ENCODE measurements at regions not wholly inside any gene's neighbourhood (a gene's known extent, or its start where the extent isn't known, plus 50 kb on each side); places are given as distances from the start of the nearest gene placed in this dataset.

GRCh38 chr5:97455996-97456395, 272.9 kb upstream of the RIOK2 start:
- Histone ChIP-seq H3K36me3 (ENCODE audit: control insufficient read depth in 3 of 3, insufficient read depth in 3 of 3, low read length in 3 of 3) (no peaks in the 10 kb centered on the region), H3K9ac (ENCODE audit: low read depth in 1 of 3, low read length in 3 of 3) (no peak overlapping the region), H3K4me3 (ENCODE audit: low read length in 3 of 3) (no peak overlapping the region), H3K27me3 (ENCODE audit: control insufficient read depth in 3 of 3, insufficient read depth in 3 of 3, low read length in 3 of 3) (no peaks in the 10 kb centered on the region), H3K9me3 (ENCODE audit: control insufficient read depth in 3 of 3, low read length in 3 of 3) (no peaks in the 10 kb centered on the region), H3K4me1 (ENCODE audit: control insufficient read depth in 3 of 3, insufficient read depth in 3 of 3, low read length in 3 of 3) (no peaks in the 10 kb centered on the region), H3K27ac (ENCODE audit: low read depth, low read length) (no peak overlapping the region)

DNA sequence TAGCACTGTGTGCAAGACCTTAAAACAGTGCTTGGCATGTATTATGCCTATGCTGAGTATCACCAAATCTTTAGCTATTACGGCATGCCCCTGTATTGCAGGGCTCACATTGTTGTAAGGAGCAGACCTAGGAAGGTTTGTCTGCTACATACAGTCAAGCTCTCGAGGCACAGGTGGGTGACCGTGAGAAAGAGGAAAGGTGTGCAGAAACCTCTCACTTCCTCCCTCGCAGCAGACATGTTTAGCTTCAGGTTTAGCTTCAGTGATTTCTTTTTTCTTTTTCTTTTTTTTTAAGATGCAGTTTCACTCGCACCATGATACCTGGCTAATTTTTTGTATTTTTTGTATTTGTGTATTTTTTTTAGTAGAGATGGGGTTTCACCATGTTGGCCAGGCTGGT, 275.8 kb upstream of the RIOK2 start:
- H3K4me1 ChIP-seq (ENCODE audit: control insufficient read depth in 3 of 3, insufficient read depth in 3 of 3, low read length in 3 of 3): no peaks in the 10 kb centered on the region
- H3K36me3 ChIP-seq (ENCODE audit: control insufficient read depth in 3 of 3, insufficient read depth in 3 of 3, low read length in 3 of 3): no peaks in the 10 kb centered on the region
- no peak overlapping the region for H3K9ac ChIP-seq (ENCODE audit: low read depth in 1 of 3, low read length in 3 of 3)
- H3K27me3 ChIP-seq (ENCODE audit: control insufficient read depth in 3 of 3, insufficient read depth in 3 of 3, low read length in 3 of 3): no peaks in the 10 kb centered on the region
- H3K9me3 ChIP-seq (ENCODE audit: control insufficient read depth in 3 of 3, low read length in 3 of 3): no peaks in the 10 kb centered on the region
- no peak overlapping the region for H3K27ac ChIP-seq (ENCODE audit: low read depth, low read length)
- H3K4me3 ChIP-seq (ENCODE audit: low read length in 3 of 3): no peak overlapping the region

- no peak overlapping the region for H3K4me3 ChIP-seq (ENCODE audit: low read length in 3 of 3)
- no peak overlapping the region for H3K9ac ChIP-seq (ENCODE audit: low read depth in 1 of 3, low read length in 3 of 3)
- no peaks in the 10 kb centered on the region for H3K4me1 ChIP-seq (ENCODE audit: control insufficient read depth in 3 of 3, insufficient read depth in 3 of 3, low read length in 3 of 3)
- H3K27me3 ChIP-seq (ENCODE audit: control insufficient read depth in 3 of 3, insufficient read depth in 3 of 3, low read length in 3 of 3): no peaks in the 10 kb centered on the region
- no peaks in the 10 kb centered on the region for H3K36me3 ChIP-seq (ENCODE audit: control insufficient read depth in 3 of 3, insufficient read depth in 3 of 3, low read length in 3 of 3)
- no peak overlapping the region for H3K27ac ChIP-seq (ENCODE audit: low read depth, low read length)
- H3K9me3 ChIP-seq (ENCODE audit: control insufficient read depth in 3 of 3, low read length in 3 of 3): peaks cover 0 to 6% (median 0%) of the 10 kb centered on the region in 3 donors
Measured at GRCh38 chr5:97471951-97472350, 288.9 kb upstream of the RIOK2 start.

- Histone ChIP-seq H3K27me3 (ENCODE audit: control insufficient read depth in 3 of 3, insufficient read depth in 3 of 3, low read length in 3 of 3) (no peaks in the 10 kb centered on the region), H3K27ac (ENCODE audit: low read depth, low read length) (no peak overlapping the region), H3K4me3 (ENCODE audit: low read length in 3 of 3) (no peak overlapping the region), H3K4me1 (ENCODE audit: control insufficient read depth in 3 of 3, insufficient read depth in 3 of 3, low read length in 3 of 3) (no peaks in the 10 kb centered on the region), H3K9me3 (ENCODE audit: control insufficient read depth in 3 of 3, low read length in 3 of 3) (no peaks in the 10 kb centered on the region), H3K9ac (ENCODE audit: low read depth in 1 of 3, low read length in 3 of 3) (no peak overlapping the region), H3K36me3 (ENCODE audit: control insufficient read depth in 3 of 3, insufficient read depth in 3 of 3, low read length in 3 of 3) (no peaks in the 10 kb centered on the region)
Measured at GRCh38 chr5:97475847-97476246, 292.8 kb upstream of the RIOK2 start.

DNA sequence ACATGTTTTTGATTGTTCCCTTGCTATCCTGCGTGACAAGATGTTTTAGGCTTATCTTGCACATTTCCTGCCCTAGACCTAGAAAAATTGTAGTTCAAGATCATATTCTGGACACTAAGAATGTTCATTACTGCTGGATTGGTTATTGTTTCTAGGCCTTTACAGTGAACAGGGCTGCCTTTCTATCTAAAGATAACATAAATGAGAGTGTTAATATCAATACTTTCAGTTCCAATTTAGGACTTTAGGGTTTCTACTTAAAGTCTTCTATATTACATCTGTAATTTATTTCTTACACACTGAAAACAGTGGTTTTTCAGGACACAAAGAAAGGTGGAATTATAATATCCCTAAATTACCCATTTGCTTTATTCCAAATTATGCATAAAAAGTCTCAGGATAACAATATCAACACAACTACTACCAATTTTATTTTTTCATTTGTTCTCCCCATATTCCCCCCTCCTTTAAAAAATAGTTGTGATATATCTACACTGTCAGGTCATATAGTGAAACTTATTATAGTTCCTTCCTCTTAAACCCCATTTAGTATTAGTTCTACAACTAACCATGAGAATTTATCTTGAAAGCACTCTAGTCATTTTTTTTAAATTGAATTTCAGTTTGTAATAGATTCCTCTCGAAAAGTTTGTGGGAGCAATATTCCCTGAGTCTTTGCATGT, 293.9 kb upstream of the RIOK2 start:
- Histone ChIP-seq H3K4me3 (ENCODE audit: low read length in 3 of 3) (no peak overlapping the region), H3K9me3 (ENCODE audit: control insufficient read depth in 3 of 3, low read length in 3 of 3) (no peaks in the 10 kb centered on the region), H3K27me3 (ENCODE audit: control insufficient read depth in 3 of 3, insufficient read depth in 3 of 3, low read length in 3 of 3) (no peaks in the 10 kb centered on the region), H3K27ac (ENCODE audit: low read depth, low read length) (no peak overlapping the region), H3K4me1 (ENCODE audit: control insufficient read depth in 3 of 3, insufficient read depth in 3 of 3, low read length in 3 of 3) (no peaks in the 10 kb centered on the region), H3K9ac (ENCODE audit: low read depth in 1 of 3, low read length in 3 of 3) (no peak overlapping the region), H3K36me3 (ENCODE audit: control insufficient read depth in 3 of 3, insufficient read depth in 3 of 3, low read length in 3 of 3) (no peaks in the 10 kb centered on the region)

- Histone ChIP-seq H3K27me3 (ENCODE audit: control insufficient read depth in 3 of 3, insufficient read depth in 3 of 3, low read length in 3 of 3) (no peaks in the 10 kb centered on the region), H3K27ac (ENCODE audit: low read depth, low read length) (no peak overlapping the region), H3K9ac (ENCODE audit: low read depth in 1 of 3, low read length in 3 of 3) (no peak overlapping the region), H3K4me3 (ENCODE audit: low read length in 3 of 3) (no peak overlapping the region), H3K36me3 (ENCODE audit: control insufficient read depth in 3 of 3, insufficient read depth in 3 of 3, low read length in 3 of 3) (no peaks in the 10 kb centered on the region), H3K9me3 (ENCODE audit: control insufficient read depth in 3 of 3, low read length in 3 of 3) (no peaks in the 10 kb centered on the region), H3K4me1 (ENCODE audit: control insufficient read depth in 3 of 3, insufficient read depth in 3 of 3, low read length in 3 of 3) (no peaks in the 10 kb centered on the region)
Measured at GRCh38 chr5:97478483-97478882, 295.4 kb upstream of the RIOK2 start.

GRCh38 chr5:97480313-97480712, 297.3 kb upstream of the RIOK2 start:
- Histone ChIP-seq H3K9ac (ENCODE audit: low read depth in 1 of 3, low read length in 3 of 3) (no peak overlapping the region), H3K27ac (ENCODE audit: low read depth, low read length) (no peak overlapping the region), H3K27me3 (ENCODE audit: control insufficient read depth in 3 of 3, insufficient read depth in 3 of 3, low read length in 3 of 3) (no peaks in the 10 kb centered on the region), H3K9me3 (ENCODE audit: control insufficient read depth in 3 of 3, low read length in 3 of 3) (no peaks in the 10 kb centered on the region), H3K4me1 (ENCODE audit: control insufficient read depth in 3 of 3, insufficient read depth in 3 of 3, low read length in 3 of 3) (no peaks in the 10 kb centered on the region), H3K4me3 (ENCODE audit: low read length in 3 of 3) (no peak overlapping the region), H3K36me3 (ENCODE audit: control insufficient read depth in 3 of 3, insufficient read depth in 3 of 3, low read length in 3 of 3) (no peaks in the 10 kb centered on the region)

- H3K9ac ChIP-seq (ENCODE audit: low read depth in 1 of 3, low read length in 3 of 3): no peak overlapping the region
- no peaks in the 10 kb centered on the region for H3K9me3 ChIP-seq (ENCODE audit: control insufficient read depth in 3 of 3, low read length in 3 of 3)
Measured at GRCh38 chr5:97488126-97488668, 305.1 kb upstream of the RIOK2 start.

DNA sequence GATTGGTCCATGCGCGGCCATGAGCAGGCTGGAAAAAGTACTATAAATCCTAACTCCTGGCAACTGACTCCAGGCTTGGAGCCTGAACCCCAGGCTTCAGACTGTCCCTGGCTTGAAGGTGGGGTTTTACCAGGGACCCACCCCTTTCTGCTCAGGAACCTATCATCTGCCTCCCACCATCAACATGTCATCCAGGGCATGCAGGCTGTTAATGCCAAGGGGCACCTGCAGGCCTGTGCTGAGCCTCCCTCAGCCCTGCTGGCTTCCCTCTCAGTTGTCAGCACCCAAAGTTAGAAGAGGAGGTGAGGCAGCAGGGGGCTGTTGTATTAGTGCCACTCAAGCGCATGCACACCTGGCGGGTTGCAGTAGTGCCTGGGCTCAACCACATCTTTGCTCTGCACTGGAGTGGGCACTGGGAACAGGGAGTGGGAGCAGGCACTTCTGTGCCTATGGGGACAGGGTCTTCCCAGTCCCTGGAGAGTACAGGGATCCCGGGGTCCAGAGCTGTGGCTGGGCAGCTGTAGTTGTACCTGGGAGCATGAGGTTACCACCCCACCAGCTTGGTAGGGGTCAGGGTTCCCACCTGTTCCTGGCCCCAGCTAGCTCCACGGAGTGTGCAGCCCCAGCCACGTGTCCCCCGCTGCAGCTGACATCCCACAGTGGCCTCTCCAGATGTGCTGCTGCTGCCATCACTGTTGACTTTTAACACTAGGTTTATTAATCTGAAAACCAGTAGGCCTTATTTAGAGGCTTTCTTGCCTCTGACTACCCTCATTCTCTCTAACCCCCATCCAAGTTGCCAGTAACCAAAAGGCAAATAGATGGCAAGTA, 306.2 kb upstream of the RIOK2 start:
- H3K27me3 ChIP-seq (ENCODE audit: control insufficient read depth in 3 of 3, insufficient read depth in 3 of 3, low read length in 3 of 3): no peaks in the 10 kb centered on the region
- H3K27ac ChIP-seq (ENCODE audit: low read depth, low read length): no peak overlapping the region
- H3K9me3 ChIP-seq (ENCODE audit: control insufficient read depth in 3 of 3, low read length in 3 of 3): no peaks in the 10 kb centered on the region
- no peak overlapping the region for H3K4me3 ChIP-seq (ENCODE audit: low read length in 3 of 3)
- H3K4me1 ChIP-seq (ENCODE audit: control insufficient read depth in 3 of 3, insufficient read depth in 3 of 3, low read length in 3 of 3): no peaks in the 10 kb centered on the region
- no peak overlapping the region for H3K9ac ChIP-seq (ENCODE audit: low read depth in 1 of 3, low read length in 3 of 3)
- no peaks in the 10 kb centered on the region for H3K36me3 ChIP-seq (ENCODE audit: control insufficient read depth in 3 of 3, insufficient read depth in 3 of 3, low read length in 3 of 3)

More at GRCh38 chr5:97488126-97488668, 305.1 kb upstream of the RIOK2 start:
- no peak overlapping the region for H3K4me3 ChIP-seq (ENCODE audit: low read length in 3 of 3)
- no peak overlapping the region for H3K27ac ChIP-seq (ENCODE audit: low read depth, low read length)
- H3K36me3 ChIP-seq (ENCODE audit: control insufficient read depth in 3 of 3, insufficient read depth in 3 of 3, low read length in 3 of 3): no peaks in the 10 kb centered on the region
- H3K27me3 ChIP-seq (ENCODE audit: control insufficient read depth in 3 of 3, insufficient read depth in 3 of 3, low read length in 3 of 3): no peaks in the 10 kb centered on the region
- no peaks in the 10 kb centered on the region for H3K4me1 ChIP-seq (ENCODE audit: control insufficient read depth in 3 of 3, insufficient read depth in 3 of 3, low read length in 3 of 3)

DNA sequence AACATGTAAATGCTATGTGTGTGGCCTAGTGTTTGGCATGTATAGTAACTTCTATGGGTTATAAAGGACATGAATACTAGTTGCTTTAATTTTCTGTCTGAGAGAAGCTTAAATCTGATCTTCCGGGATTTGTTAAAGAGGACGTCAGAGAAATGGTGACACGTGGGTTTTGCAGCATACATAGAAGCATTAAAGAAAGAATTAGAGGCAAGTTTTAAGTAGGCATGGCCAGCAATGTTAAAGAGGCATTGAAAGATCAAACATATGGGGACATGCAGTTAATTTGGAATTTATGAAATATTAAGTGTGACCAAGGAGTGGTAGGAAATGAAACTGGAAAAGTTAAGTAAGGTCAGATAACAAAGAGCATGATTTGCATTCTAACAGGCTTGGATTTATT, 311.4 kb upstream of the RIOK2 start:
- Histone ChIP-seq H3K4me1 (ENCODE audit: control insufficient read depth in 3 of 3, insufficient read depth in 3 of 3, low read length in 3 of 3) (no peaks in the 10 kb centered on the region), H3K27ac (ENCODE audit: low read depth, low read length) (no peak overlapping the region), H3K4me3 (ENCODE audit: low read length in 3 of 3) (no peak overlapping the region), H3K9ac (ENCODE audit: low read depth in 1 of 3, low read length in 3 of 3) (no peak overlapping the region), H3K36me3 (ENCODE audit: control insufficient read depth in 3 of 3, insufficient read depth in 3 of 3, low read length in 3 of 3) (no peaks in the 10 kb centered on the region), H3K27me3 (ENCODE audit: control insufficient read depth in 3 of 3, insufficient read depth in 3 of 3, low read length in 3 of 3) (no peaks in the 10 kb centered on the region), H3K9me3 (ENCODE audit: control insufficient read depth in 3 of 3, low read length in 3 of 3) (no peaks in the 10 kb centered on the region)

Data from skeletal muscle tissue (tissue), 3 donors.